ENCODE measurements at regions not wholly inside any gene's neighbourhood (a gene's known extent, or its start where the extent isn't known, plus 50 kb on each side); places are given as distances from the start of the nearest gene placed in this dataset.

DNA sequence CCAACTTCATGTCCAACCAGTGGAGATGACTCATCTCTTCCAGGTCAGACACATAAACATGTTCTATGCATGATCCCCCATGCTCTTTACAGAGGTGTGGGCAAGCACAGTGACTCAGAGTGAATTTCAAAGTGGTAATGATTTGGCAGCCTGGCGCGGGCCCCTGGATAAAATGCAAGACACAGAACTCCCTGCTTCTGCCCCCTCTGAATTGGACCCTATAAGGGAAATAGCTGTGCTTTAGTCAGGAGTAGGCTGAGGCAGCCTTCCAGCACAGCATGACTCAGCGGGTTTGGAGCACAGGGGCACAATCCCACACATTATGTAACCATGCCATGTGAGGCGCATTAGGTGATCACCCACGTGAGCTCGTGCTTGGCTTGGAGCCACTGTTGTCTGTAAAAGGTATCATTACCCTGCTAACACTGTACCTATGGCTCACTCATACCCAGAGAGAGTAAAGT lies 127.4 kb downstream of the C6orf118 start:
- TF ChIP-seq ZNF619 (CRISPR knock-in tag; IDR thresholded peaks at IDR 0.05) (no peak), ZNF556 (CRISPR knock-in tag; IDR thresholded peaks at IDR 0.05; ENCODE audit: borderline replicate concordance) (no peak), ZNF180 (CRISPR knock-in tag; IDR thresholded peaks at IDR 0.05; ENCODE audit: borderline replicate concordance, low read depth) (no peak), HCFC1 (IDR thresholded peaks at IDR 0.05; ENCODE audit: low read depth, low read length) (no peak), ZSCAN30 (CRISPR knock-in tag; IDR thresholded peaks at IDR 0.05) (no peak), EZH2 (conservative IDR thresholded peaks at IDR 0.05; ENCODE audit: low read depth, low read length) (no peak), SP1 (IDR thresholded peaks at IDR 0.05) (no peak), SP1 (CRISPR knock-in tag; IDR thresholded peaks at IDR 0.05) (no peak), ZNF263 (CRISPR knock-in tag; IDR thresholded peaks at IDR 0.05) (no peak), DPF2 (CRISPR knock-in tag; IDR thresholded peaks at IDR 0.05; ENCODE audit: borderline replicate concordance, low read depth) (no peak)
- TF ChIP-seq, protein P1, sequence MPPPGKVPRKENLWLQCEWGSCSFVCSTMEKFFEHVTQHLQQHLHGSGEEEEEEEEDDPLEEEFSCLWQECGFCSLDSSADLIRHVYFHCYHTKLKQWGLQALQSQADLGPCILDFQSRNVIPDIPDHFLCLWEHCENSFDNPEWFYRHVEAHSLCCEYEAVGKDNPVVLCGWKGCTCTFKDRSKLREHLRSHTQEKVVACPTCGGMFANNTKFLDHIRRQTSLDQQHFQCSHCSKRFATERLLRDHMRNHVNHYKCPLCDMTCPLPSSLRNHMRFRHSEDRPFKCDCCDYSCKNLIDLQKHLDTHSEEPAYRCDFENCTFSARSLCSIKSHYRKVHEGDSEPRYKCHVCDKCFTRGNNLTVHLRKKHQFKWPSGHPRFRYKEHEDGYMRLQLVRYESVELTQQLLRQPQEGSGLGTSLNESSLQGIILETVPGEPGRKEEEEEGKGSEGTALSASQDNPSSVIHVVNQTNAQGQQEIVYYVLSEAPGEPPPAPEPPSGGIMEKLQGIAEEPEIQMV (CRISPR knock-in tag; IDR thresholded peaks at IDR 0.05; ENCODE audit: low read depth) = no peak
- TF ChIP-seq, protein P2, sequence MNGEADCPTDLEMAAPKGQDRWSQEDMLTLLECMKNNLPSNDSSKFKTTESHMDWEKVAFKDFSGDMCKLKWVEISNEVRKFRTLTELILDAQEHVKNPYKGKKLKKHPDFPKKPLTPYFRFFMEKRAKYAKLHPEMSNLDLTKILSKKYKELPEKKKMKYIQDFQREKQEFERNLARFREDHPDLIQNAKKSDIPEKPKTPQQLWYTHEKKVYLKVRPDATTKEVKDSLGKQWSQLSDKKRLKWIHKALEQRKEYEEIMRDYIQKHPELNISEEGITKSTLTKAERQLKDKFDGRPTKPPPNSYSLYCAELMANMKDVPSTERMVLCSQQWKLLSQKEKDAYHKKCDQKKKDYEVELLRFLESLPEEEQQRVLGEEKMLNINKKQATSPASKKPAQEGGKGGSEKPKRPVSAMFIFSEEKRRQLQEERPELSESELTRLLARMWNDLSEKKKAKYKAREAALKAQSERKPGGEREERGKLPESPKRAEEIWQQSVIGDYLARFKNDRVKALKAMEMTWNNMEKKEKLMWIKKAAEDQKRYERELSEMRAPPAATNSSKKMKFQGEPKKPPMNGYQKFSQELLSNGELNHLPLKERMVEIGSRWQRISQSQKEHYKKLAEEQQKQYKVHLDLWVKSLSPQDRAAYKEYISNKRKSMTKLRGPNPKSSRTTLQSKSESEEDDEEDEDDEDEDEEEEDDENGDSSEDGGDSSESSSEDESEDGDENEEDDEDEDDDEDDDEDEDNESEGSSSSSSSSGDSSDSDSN (CRISPR knock-in tag; IDR thresholded peaks at IDR 0.05) = no peak

Data from HepG2 (cell line).